ENCODE measurements at regions not wholly inside any gene's neighbourhood (a gene's known extent, or its start where the extent isn't known, plus 50 kb on each side); places are given as distances from the start of the nearest gene placed in this dataset.

- Histone ChIP-seq H3K36me3 (no peaks in the 10 kb centered on the region), H3K27me3 (no peaks in the 10 kb centered on the region), H3K4me1 (ENCODE audit: control insufficient read depth in 1 of 2, insufficient read depth in 1 of 2, low read depth in 1 of 2, low read length in 1 of 2) (no peaks in the 10 kb centered on the region), H3K9me3 (no peaks in the 10 kb centered on the region), H3K27ac (no peak overlapping the region), H3K4me3 (ENCODE audit: low read depth in 1 of 2, low read length in 1 of 2) (no peak overlapping the region)
- no peak for TF ChIP-seq CTCF (IDR thresholded peaks at IDR 0.05)
Measured at GRCh38 chr7:115099906-115100305, 178.0 kb downstream of the MDFIC start.

GRCh38 chr7:115097175-115097671, 175.3 kb downstream of the MDFIC start:
- no peak overlapping the region for H3K27ac ChIP-seq

GRCh38 chr7:115096262-115096661, 174.4 kb downstream of the MDFIC start:
- Histone ChIP-seq H3K4me3 (ENCODE audit: low read depth in 1 of 2, low read length in 1 of 2) (no peak overlapping the region), H3K27ac (no peak overlapping the region), H3K4me1 (ENCODE audit: control insufficient read depth in 1 of 2, insufficient read depth in 1 of 2, low read depth in 1 of 2, low read length in 1 of 2) (no peaks in the 10 kb centered on the region), H3K27me3 (no peaks in the 10 kb centered on the region), H3K9me3 (no peaks in the 10 kb centered on the region), H3K36me3 (no peaks in the 10 kb centered on the region)
- TF ChIP-seq CTCF (IDR thresholded peaks at IDR 0.05), result no peak

More at GRCh38 chr7:115097175-115097671, 175.3 kb downstream of the MDFIC start:
- Histone ChIP-seq H3K4me1 (ENCODE audit: control insufficient read depth in 1 of 2, insufficient read depth in 1 of 2, low read depth in 1 of 2, low read length in 1 of 2) (no peaks in the 10 kb centered on the region), H3K9me3 (no peaks in the 10 kb centered on the region), H3K27me3 (no peaks in the 10 kb centered on the region), H3K4me3 (ENCODE audit: low read depth in 1 of 2, low read length in 1 of 2) (no peak overlapping the region), H3K36me3 (no peaks in the 10 kb centered on the region)
- no peak for TF ChIP-seq CTCF (IDR thresholded peaks at IDR 0.05)

GRCh38 chr7:115094163-115094562, 172.3 kb downstream of the MDFIC start:
- H3K27ac ChIP-seq, result no peak overlapping the region

GRCh38 chr7:115088893-115089292, 167.0 kb downstream of the MDFIC start:
- no peak for TF ChIP-seq CTCF (IDR thresholded peaks at IDR 0.05)
- no peaks in the 10 kb centered on the region for H3K9me3 ChIP-seq
- no peak overlapping the region for H3K4me3 ChIP-seq (ENCODE audit: low read depth in 1 of 2, low read length in 1 of 2)
- no peaks in the 10 kb centered on the region for H3K27me3 ChIP-seq
- H3K4me1 ChIP-seq (ENCODE audit: control insufficient read depth in 1 of 2, insufficient read depth in 1 of 2, low read depth in 1 of 2, low read length in 1 of 2), result no peaks in the 10 kb centered on the region
- H3K27ac ChIP-seq, result no peak overlapping the region
- no peaks in the 10 kb centered on the region for H3K36me3 ChIP-seq

More at GRCh38 chr7:115094163-115094562, 172.3 kb downstream of the MDFIC start:
- Histone ChIP-seq H3K9me3 (no peaks in the 10 kb centered on the region), H3K27me3 (no peaks in the 10 kb centered on the region), H3K36me3 (no peaks in the 10 kb centered on the region), H3K4me3 (ENCODE audit: low read depth in 1 of 2, low read length in 1 of 2) (no peak overlapping the region), H3K4me1 (ENCODE audit: control insufficient read depth in 1 of 2, insufficient read depth in 1 of 2, low read depth in 1 of 2, low read length in 1 of 2) (no peaks in the 10 kb centered on the region)
- TF ChIP-seq CTCF (IDR thresholded peaks at IDR 0.05), result no peak

- Histone ChIP-seq H3K36me3 (no peaks in the 10 kb centered on the region), H3K27ac (no peak overlapping the region), H3K4me1 (ENCODE audit: control insufficient read depth in 1 of 2, insufficient read depth in 1 of 2, low read depth in 1 of 2, low read length in 1 of 2) (no peaks in the 10 kb centered on the region), H3K9me3 (no peaks in the 10 kb centered on the region), H3K4me3 (ENCODE audit: low read depth in 1 of 2, low read length in 1 of 2) (no peak overlapping the region), H3K27me3 (no peaks in the 10 kb centered on the region)
- no peak for TF ChIP-seq CTCF (IDR thresholded peaks at IDR 0.05)
Measured at GRCh38 chr7:115087437-115087836, 165.5 kb downstream of the MDFIC start.
